GM10847 (cell line): ENCODE measurements at regions not wholly inside any gene's neighbourhood (a gene's known extent, or its start where the extent isn't known, plus 50 kb on each side); places are given as distances from the start of the nearest gene placed in this dataset.

ENCODE experiments used
- POLR2A ChIP-seq: IDR thresholded peaks from 2 replicates; pipeline ENCODE4 v1.6.1; 2011; ENCODE audit not compliant: insufficient read length; ENCODE audit errors: extremely low read depth

DNA sequence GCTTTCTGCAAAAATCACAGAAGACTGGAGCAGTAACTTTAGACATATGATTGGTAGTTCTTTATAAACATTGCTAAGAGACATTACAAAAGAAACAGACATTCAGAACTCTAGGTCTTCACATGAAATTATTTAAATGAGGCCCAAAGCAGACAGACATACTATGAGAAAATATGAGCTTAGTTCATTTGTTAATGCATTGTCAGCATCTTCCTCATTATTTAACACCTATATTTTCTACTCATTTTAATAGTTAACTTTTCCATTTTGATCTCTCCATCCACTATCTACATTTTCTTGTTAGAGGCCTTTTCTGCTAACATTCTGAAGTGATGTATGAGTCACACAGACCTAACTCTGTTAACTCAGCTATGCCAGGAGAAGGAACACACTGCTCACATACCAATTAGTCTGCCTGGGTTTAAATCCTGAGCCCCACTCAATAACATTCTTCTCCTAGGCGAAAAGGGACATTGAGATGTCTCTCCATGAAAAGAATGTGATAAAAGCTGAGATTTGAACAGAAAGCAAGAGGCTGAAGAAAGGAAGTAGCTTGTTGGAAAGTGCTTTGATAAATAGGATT, 400.3 kb upstream of the PKDCC start:
- no peak for TF ChIP-seq POLR2A

DNA sequence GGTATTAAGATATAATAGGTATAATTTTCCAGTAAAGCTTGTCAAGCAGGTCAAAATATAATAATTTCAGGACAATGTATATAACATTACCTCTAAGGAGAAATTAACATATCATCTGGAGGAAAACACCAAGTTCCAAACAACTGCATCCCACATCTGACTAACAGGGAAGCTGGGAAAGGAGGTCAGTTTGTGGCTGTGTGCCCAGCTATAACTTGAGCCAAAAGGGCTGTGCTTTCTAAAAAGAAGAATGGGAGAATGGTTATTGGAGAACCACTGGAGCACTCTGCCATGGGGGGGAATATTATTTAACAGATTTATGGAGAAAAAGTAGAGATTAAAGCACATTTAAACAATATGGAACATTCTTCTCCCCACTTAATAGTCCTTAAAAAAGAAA, 390.6 kb upstream of the PKDCC start:
- TF ChIP-seq POLR2A: no peak

DNA sequence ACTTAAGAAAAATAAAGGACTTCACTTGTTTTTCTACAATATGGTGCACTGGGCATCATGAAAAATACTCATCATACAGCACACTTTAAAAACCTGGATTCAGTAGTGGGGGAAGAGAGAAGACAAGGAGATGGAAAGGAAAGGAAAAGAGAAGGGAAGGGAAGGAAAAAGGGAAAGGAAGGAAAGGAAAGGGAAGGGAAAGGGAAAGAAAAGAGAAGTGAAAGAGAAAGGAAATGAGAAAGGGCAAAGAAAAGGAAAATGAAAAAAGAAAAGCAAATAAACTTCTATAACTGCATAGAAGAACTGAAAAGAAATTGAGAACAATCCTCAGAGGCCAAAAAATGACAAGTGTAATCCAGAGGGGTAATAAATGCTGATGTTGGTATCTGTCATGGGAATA, 388.1 kb upstream of the PKDCC start:
- TF ChIP-seq POLR2A: no peak

DNA sequence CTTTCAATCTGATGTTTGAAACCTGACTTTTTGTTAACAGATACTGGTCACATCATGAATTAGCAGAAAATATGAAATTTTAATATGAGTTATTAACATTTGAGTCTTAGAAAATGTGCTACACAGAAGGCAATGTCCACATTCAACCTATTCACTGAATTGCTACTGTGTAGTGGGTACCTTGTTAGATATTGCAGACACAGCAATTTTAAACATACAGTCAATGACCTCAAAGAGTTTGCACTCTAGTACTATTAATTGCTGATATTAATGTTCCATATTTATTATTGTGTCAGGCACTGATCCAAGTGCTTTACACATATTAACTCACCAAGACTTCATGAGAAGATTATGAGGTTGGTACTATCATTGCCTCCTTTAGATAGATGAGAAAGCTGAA, 385.4 kb upstream of the PKDCC start:
- TF ChIP-seq POLR2A: no peak

DNA sequence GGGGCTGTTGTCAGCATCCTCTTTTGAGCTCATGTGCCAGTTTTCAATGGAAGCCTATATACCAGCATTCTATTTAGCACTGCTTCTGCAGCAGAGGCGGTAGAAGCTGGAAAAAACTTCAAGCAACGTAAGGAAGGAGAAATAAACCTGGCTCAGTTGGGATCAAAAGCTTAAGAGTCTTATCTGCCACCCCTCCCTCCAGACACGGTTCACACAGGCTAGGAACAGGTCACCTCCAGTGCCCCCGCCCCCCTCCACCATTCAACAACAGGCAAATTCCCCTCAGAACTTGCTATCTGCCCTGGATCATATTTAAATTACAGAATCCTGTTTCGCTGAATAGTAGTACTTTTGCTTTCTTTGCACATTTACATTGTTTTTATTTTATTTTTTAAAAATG, 384.8 kb upstream of the PKDCC start:
- TF ChIP-seq POLR2A: no peak

DNA sequence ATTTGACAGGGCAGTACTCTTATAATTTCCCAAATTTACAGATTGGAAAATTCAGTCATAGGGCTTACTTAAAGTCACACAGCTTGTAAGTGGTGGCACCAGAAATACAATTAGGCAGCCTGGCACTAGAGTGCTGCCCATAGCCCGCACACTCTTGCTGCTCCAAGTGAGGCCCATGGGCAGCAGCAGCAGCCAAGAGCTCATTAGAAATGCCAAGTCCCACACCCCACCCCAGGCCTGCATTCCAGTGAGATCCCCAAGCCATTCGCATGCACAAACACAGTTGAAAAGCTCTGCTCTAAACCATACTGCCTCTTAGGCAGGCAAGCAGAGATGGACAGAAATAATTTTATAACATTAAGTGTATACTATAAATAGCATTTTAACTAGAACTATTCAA, 379.3 kb upstream of the PKDCC start:
- TF ChIP-seq POLR2A: no peak

DNA sequence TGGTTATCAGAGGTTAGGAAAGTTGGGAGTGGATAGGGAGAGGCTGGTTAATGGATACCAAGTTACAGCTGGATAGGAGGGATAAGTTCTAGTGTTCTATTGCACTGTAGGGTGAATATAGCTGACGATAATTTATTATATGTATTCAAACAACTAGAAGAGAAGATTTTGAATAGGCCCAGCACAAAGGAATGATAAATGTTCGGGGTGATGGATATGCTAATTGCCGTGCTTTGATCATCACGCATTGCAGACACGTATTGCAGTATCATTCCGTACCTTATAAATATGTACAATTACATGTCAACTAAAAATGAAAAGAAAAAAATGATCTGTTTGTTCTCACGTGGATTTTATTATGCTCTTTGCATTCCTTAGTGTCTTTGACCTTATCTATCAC, 369.2 kb upstream of the PKDCC start:
- TF ChIP-seq POLR2A: no peak

DNA sequence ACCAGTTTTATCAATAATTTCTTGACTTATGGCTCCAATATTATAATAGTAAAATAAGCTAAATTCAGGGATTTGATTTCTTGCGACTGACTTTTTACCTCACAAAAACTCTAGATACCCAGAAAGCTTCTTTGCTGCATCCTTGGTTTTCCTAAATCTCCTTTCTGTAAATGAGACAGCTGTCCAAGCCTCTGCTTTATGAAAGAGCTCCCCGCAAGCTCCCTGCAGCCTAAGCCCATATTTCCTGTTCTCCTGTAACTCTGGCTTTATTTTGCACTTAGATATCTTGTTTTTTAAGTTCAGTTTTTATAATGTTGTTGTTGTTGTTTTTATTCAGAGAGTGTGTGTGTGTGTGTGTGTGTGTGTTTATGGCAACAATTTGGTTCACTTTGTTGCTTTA, 361.7 kb upstream of the PKDCC start:
- TF ChIP-seq POLR2A: no peak

DNA sequence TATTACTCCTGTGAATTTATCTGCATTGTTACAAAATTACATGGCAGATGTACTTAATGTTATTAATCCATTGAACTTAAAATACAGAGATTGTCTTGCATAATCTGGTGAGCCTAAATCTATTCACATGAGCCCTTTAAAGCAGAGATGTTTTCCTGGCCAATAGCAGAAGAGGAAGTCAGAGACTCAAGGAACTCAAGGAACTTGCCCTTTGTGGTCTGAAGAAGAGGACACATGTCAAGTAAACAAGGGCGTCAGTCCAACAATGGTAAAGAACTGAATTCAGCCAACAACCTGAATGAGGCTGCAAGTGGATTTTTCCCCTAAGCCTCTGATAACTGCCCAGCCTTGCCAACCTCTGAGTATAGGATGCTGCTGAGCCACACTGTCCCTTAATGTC, 356.3 kb upstream of the PKDCC start:
- no peak for TF ChIP-seq POLR2A

DNA sequence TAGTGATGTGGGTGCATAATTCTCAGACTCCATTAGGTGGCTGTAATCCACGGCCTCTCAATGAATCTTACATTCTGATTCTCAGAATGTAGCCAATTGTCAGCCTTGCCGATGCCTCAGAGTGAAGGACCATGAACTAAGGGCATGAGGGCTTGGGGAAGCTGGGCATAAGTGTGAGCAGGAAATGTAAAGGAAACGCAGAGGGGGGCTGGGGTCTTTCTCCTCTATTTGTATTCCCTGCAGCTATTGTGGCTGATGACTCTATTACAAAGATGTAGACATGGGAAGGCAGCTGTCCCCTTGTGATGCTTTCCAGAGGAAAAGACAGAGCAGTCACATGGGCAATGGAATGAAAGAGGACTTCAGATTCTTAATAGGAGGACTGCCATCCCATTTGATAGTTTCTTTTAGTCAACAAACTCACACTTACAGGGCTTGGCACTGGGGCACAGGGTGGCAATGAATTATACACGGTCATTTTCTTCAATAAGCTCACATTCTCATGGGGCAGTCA, 353.2 kb upstream of the PKDCC start:
- no peak for TF ChIP-seq POLR2A

DNA sequence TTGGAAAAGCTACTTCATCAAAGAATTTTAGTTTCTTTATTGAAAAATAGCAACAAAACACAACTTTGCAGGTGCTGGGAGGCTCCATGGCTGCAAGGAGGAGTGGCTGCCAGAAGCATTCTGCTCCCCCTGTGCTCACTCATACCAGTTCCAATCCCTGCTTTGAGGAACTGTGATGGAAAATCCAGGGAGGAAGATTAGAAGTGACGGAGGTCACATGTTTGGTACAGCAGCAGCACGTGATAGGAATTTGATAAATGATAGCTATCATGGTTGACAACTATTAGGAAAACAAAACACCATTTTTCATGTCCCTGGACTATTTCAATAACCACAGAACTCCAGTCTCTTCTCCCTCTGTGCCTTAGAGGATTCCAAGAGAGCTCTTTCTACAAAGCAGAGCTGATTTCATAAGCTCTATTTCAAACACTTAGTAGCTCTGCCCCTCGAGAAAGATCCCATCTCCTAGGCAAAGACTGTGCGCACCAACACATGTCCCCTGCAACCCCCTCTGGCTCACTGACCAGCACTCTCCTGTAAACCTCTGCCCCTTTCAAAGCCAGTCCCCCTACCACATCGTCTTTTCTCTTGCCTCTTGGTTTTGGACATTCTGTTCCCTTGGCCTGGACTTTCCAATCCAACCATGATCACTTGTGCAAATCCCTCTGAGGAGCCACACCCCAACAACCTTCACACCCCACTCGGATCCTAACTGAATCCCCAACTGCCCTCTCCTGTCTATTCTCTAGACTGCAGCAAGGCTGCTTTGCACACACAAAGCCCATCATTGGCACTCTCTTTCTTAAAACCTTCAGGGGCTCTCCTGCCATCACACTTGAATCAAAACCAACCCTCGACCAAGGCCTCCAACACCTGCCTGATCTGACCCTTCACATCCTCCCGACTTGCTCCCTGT, 352.4 kb upstream of the PKDCC start:
- no peak for TF ChIP-seq POLR2A

DNA sequence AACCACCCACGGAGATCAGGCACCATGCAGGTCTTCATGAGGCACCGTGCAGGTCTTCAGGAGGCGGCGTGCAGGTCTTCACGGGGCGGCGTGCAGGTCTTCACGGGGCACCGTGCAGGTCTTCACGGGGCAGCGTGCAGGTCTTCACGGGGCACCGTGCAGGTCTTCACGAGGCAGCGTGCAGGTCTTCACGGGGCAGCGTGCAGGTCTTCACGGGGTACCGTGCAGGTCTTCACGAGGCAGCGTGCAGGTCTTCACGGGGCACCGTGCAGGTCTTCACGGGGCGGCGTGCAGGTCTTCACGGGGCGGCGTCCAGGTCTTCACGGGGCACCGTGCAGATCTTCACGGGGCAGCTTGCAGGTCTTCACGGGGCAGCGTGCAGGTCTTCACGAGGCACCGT, 350.4 kb upstream of the PKDCC start:
- no peak for TF ChIP-seq POLR2A

DNA sequence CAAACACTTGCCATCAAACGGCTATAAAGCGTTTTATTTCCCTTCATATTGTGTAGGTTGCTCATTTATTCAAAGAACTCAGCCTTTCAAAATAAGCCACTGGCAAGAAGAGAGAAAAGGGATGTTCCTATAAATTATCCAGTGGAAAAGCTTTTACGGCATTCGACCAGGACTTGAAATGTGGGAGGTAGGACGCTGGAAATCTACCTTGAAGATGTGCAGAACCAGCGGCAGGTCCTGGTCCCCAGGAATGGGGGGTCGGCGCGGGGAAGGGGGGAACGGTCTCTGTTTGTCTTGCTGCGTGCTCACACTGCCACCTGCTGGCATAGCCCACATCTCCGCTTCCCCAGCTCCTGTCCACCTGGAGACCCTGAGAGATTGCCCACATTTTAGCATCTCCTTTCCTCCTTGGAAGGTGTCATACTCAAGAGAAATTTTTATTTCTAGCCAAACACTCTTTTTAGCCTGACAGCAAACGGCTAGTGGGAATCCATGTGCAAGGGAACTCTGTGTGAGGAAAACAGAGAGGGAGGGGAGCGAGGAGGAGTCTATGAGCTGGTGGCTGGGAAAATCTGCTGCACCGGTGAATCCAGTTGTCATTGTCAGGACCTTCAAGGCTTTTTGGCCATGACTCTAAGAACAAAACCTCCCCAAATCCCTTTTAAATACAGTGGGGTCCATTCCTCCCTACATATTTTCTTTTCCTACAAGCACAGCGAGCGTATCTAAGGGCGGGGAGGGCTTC, 349.0 kb upstream of the PKDCC start:
- TF ChIP-seq POLR2A: no peak

DNA sequence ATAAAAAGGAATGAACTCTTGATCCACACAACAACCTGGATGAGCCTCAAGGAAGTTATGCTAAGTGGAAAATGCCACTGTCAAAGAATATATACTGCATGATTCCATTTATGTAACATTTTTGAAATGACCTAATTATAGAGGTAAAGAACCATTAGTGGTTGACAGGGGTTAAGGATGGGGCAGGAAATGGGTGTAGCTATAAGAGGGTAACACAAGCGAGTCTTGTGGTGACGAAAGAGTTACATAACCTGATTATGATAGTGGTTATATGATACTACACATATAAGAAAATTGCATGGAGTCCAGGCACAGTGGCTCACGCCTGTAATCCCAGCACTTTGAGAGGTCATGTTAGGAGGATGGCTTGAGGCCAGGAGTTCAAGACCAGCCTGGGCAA, 346.6 kb upstream of the PKDCC start:
- TF ChIP-seq POLR2A: no peak

DNA sequence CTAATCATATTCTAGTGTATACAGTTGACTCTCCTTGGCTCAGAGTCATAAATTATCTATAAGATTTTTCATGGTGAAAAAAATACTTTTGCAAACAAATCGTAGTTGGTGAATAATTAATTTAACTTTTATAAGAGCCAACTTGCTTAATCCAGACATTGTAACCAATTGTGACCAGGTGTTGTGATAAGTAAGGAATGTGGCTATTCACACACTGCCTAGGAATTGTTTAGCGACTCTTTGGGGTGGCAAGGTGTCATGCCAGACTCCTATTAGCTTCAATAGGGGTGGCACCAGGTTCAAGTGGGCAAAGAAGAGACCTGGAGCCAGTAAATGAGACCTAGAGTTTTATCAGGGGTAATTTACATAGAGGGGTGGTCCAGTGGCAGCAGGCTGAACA, 344.7 kb upstream of the PKDCC start:
- TF ChIP-seq POLR2A: no peak

DNA sequence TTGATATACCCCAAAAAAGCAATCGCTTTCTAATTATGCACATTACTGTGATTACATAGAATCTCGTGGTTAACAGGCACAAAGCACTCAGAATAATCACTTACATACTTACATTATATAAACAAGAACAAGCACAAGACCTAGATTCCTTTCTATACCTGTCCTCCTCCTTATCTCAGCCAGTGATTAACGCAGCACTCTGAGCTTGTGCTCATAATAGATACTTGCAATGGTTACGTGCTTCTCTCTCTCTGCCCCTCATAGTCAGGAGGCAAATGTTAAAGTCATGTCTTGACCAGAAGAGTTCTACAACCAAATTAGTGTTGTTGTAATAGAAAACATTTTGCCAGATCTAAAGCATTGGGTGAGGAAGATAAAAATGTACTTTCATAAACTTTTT, 342.2 kb upstream of the PKDCC start:
- TF ChIP-seq POLR2A: no peak
